A673 (cell line): ENCODE measurements at regions not wholly inside any gene's neighbourhood (a gene's known extent, or its start where the extent isn't known, plus 50 kb on each side); places are given as distances from the start of the nearest gene placed in this dataset.

ENCODE experiments used
- EZH2 ChIP-seq: fragments of 200-600 bp; sonication (generic); IDR thresholded peaks from 2 replicates; pipeline ENCODE4 v1.6.1; 2017; ENCODE audit warnings: borderline replicate concordance, low read depth, mild to moderate bottlenecking, mixed read lengths, antibody characterized with exemption, low read length; ENCODE audit not compliant: poor library complexity, severe bottlenecking
- TF ChIP-seq, protein P1 (sequence below): fragments of 300-800, 200-600 bp; sonication (generic); conservative IDR thresholded peaks from 2 replicates; pipeline ENCODE4 v1.5.1; 2017; ENCODE audit warnings: low read depth, mild to moderate bottlenecking, antibody characterized with exemption, low read length, moderate library complexity, mixed read lengths

DNA sequence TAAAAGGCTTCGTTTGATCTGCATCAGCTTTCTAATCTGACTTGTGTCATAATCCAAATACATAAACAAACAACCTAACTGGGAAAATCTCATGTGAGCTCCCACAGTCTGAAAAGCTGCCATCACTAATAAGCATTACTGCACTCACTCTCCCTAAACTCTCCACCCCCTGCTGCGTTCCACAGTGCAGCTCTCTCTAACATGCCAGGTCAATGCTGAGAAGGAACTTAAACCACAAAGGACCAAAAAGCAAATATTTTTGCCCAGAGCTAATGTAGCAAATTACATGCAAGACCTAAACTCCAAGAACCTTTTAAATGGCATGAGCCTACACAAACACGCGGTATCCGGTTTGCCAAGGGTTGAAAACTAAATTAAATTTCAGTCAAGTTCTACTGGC is 542.3 kb upstream of the JARID2 start:
- TF ChIP-seq, protein P1, sequence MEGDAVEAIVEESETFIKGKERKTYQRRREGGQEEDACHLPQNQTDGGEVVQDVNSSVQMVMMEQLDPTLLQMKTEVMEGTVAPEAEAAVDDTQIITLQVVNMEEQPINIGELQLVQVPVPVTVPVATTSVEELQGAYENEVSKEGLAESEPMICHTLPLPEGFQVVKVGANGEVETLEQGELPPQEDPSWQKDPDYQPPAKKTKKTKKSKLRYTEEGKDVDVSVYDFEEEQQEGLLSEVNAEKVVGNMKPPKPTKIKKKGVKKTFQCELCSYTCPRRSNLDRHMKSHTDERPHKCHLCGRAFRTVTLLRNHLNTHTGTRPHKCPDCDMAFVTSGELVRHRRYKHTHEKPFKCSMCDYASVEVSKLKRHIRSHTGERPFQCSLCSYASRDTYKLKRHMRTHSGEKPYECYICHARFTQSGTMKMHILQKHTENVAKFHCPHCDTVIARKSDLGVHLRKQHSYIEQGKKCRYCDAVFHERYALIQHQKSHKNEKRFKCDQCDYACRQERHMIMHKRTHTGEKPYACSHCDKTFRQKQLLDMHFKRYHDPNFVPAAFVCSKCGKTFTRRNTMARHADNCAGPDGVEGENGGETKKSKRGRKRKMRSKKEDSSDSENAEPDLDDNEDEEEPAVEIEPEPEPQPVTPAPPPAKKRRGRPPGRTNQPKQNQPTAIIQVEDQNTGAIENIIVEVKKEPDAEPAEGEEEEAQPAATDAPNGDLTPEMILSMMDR: no peak
- no peak for TF ChIP-seq EZH2
